ENCODE measurements at regions not wholly inside any gene's neighbourhood (a gene's known extent, or its start where the extent isn't known, plus 50 kb on each side); places are given as distances from the start of the nearest gene placed in this dataset.

DNA sequence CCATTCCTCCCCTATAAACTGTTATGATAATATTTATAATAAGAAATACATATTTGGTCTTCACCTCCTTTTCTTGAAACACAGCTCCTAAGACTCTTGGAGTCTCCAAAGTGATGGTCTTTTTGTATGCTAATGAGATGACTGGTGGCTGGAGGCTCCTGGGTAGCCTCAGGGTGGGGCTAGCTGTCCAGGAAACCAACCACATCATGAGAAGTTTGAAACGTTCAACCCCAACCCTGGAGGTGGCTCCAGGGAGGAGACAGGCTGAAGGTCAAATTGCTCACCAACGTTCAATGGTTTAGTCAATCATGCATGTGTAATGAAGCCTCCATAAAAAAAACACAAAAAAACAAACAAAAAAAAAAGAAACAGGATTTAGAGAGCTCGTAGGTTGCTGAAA, 298.7 kb upstream of the MGAT5 start:
- no peak for TF ChIP-seq ZFX (IDR thresholded peaks at IDR 0.05; ENCODE audit: borderline replicate concordance)
- TF ChIP-seq, protein P1, sequence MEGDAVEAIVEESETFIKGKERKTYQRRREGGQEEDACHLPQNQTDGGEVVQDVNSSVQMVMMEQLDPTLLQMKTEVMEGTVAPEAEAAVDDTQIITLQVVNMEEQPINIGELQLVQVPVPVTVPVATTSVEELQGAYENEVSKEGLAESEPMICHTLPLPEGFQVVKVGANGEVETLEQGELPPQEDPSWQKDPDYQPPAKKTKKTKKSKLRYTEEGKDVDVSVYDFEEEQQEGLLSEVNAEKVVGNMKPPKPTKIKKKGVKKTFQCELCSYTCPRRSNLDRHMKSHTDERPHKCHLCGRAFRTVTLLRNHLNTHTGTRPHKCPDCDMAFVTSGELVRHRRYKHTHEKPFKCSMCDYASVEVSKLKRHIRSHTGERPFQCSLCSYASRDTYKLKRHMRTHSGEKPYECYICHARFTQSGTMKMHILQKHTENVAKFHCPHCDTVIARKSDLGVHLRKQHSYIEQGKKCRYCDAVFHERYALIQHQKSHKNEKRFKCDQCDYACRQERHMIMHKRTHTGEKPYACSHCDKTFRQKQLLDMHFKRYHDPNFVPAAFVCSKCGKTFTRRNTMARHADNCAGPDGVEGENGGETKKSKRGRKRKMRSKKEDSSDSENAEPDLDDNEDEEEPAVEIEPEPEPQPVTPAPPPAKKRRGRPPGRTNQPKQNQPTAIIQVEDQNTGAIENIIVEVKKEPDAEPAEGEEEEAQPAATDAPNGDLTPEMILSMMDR (IDR thresholded peaks at IDR 0.05), result no peak

Measured in 22Rv1 (cell line).